Keratinocyte (primary cell): ENCODE measurements at regions not wholly inside any gene's neighbourhood (a gene's known extent, or its start where the extent isn't known, plus 50 kb on each side); places are given as distances from the start of the nearest gene placed in this dataset.

Experiments
- DNase-seq: peaks from one replicate; pipeline ENCODE4 v3.0.0-alpha.2; 2011; ENCODE audit warnings: low read depth, missing footprints, low spot score
- FAIRE-seq: peaks from 2 replicates; lab custom pipeline; 2011; peaks lifted over from hg19 to GRCh38; lab: Jason Lieb, UNC
- H2AFZ ChIP-seq: 2 replicates; pipeline ENCODE4 v1.6.0; 2012; ENCODE audit warnings: low read length, control low read depth, inconsistent platforms; ENCODE audit not compliant: control insufficient read depth
- H3K27ac ChIP-seq: 2 replicates; pipeline ENCODE4 v1.5.1; 2011; ENCODE audit warnings: low read length; ENCODE audit not compliant: control insufficient read depth, insufficient read depth
- H3K27me3 ChIP-seq: 3 replicates; pipeline ENCODE4 v1.6.0; 2011; ENCODE audit warnings: low read length; ENCODE audit not compliant: control insufficient read depth, insufficient read depth; ENCODE audit errors: extremely low read depth
- H3K36me3 ChIP-seq, 2 experiments: 2 replicates in 1 of 2; 3 replicates in 1 of 2; pipeline ENCODE4 v1.5.1; 2011; ENCODE audit warnings: low read length in 2 of 2, mild to moderate bottlenecking in 1 of 2; ENCODE audit not compliant: control insufficient read depth in 2 of 2, insufficient read depth in 2 of 2; ENCODE audit errors: extremely low read depth in 1 of 2
- H3K4me1 ChIP-seq: 3 replicates; pipeline ENCODE4 v1.5.1; 2011; ENCODE audit warnings: low read length; ENCODE audit not compliant: control insufficient read depth, insufficient read depth; ENCODE audit errors: extremely low read depth
- H3K4me2 ChIP-seq: 3 replicates; pipeline ENCODE4 v1.6.0; 2011; ENCODE audit warnings: low read depth, low read length; ENCODE audit not compliant: control insufficient read depth, insufficient read depth; ENCODE audit errors: extremely low read depth
- H3K4me3 ChIP-seq, 3 experiments: fragments of 200-600 bp in 1 of 3; sonication (generic) in 1 of 3; 2 replicates in 2 of 3; 3 replicates in 1 of 3; pipeline ENCODE4 v1.5.1; 2011 to 2016; ENCODE audit warnings: low read length in 3 of 3, mild to moderate bottlenecking in 3 of 3, control low read depth in 2 of 3, inconsistent platforms in 1 of 3, low read depth in 1 of 3, mixed read lengths in 1 of 3, mixed run types in 1 of 3, moderate library complexity in 1 of 3; ENCODE audit not compliant: control insufficient read depth in 2 of 3, insufficient read depth in 2 of 3; ENCODE audit errors: extremely low read depth in 1 of 3
- H3K79me2 ChIP-seq: 2 replicates; pipeline ENCODE4 v1.6.0; 2012; ENCODE audit warnings: low read length; ENCODE audit not compliant: control insufficient read depth, insufficient read depth
- H3K9ac ChIP-seq: 3 replicates; pipeline ENCODE4 v1.6.0; 2011; ENCODE audit warnings: low read length; ENCODE audit not compliant: control insufficient read depth, insufficient read depth; ENCODE audit errors: extremely low read depth
- H3K9me1 ChIP-seq: 3 replicates; pipeline ENCODE4 v1.6.0; 2011; ENCODE audit warnings: low read length; ENCODE audit not compliant: control insufficient read depth, insufficient read depth; ENCODE audit errors: extremely low read depth
- H3K9me3 ChIP-seq: 2 replicates; pipeline ENCODE4 v1.5.1; 2012; ENCODE audit warnings: low read depth, low read length; ENCODE audit not compliant: control insufficient read depth
- H4K20me1 ChIP-seq: 3 replicates; pipeline ENCODE4 v1.6.0; 2011; ENCODE audit warnings: low read length; ENCODE audit not compliant: control insufficient read depth, insufficient read depth; ENCODE audit errors: extremely low read depth
- CTCF ChIP-seq, 3 experiments: IDR thresholded peaks in 1 of 3; conservative IDR thresholded peaks in 1 of 3; optimal IDR thresholded peaks in 1 of 3; 2 replicates in 2 of 3; 3 replicates in 1 of 3; pipeline versions ENCODE3 to v1.5.1; 2011; ENCODE audit warnings: low read length in 3 of 3, mild to moderate bottlenecking in 3 of 3, moderate library complexity in 2 of 3, control low read depth in 1 of 3, inconsistent platforms in 1 of 3; ENCODE audit not compliant: insufficient read depth in 2 of 3; ENCODE audit errors: extremely low read depth in 1 of 3
- EZH2 ChIP-seq: IDR thresholded peaks from one replicate; pipeline ENCODE4 v1.6.1; 2012; ENCODE audit warnings: inconsistent platforms, mild to moderate bottlenecking, low read length, moderate library complexity
- dilution Hi-C: fragments of 300-500 bp; cut with MboI; formaldehyde crosslinking; loops from one replicate; pipeline ENCODE4 v1.7.0; 2020; ENCODE audit warnings: low sequenced_read_pairs; ENCODE audit not compliant: extremely low pct_ligation_motif_present

- Histone ChIP-seq H3K79me2 (no peaks in the 10 kb centered on the region), H3K36me3 (no peaks in the 10 kb centered on the region), H3K27ac (no peak overlapping the region), H3K9me3 (peaks cover 22% of the 10 kb centered on the region), H3K4me1 (no peaks in the 10 kb centered on the region), H3K9ac (no peak overlapping the region), H3K4me3 (no peak overlapping the region), H3K9me1 (no peaks in the 10 kb centered on the region), H3K4me2 (no peak overlapping the region), H2AFZ (no peak overlapping the region), H3K27me3 (no peaks in the 10 kb centered on the region), H4K20me1 (no peaks in the 10 kb centered on the region)
- DNase-seq (no peak), FAIRE-seq (no peak)
- TF ChIP-seq EZH2 (no peak), CTCF (optimal IDR thresholded peaks at IDR 0.05 in 1 of 3, IDR thresholded peaks at IDR 0.05 in 1 of 3, conservative IDR thresholded peaks at IDR 0.05 in 1 of 3; ENCODE audit: extremely low read depth in 1 of 3, insufficient read depth in 2 of 3, low read length in 3 of 3) (no peak)
- dilution Hi-C loops: no loop called here
These were observed 330.2 kb upstream of the B3GAT1 start for GRCh38 chr11:134742224-134742612.

- H3K9me1 ChIP-seq: no peaks in the 10 kb centered on the region
- dilution Hi-C loops: no loop called here
- H2AFZ ChIP-seq: no peak overlapping the region
- H3K4me3 ChIP-seq: no peak overlapping the region
- H3K36me3 ChIP-seq: no peaks in the 10 kb centered on the region
- no peaks in the 10 kb centered on the region for H4K20me1 ChIP-seq
- no peaks in the 10 kb centered on the region for H3K4me1 ChIP-seq
- no peak overlapping the region for H3K27ac ChIP-seq
- H3K79me2 ChIP-seq: no peaks in the 10 kb centered on the region
- TF ChIP-seq EZH2: no peak
- no peak for TF ChIP-seq CTCF (optimal IDR thresholded peaks at IDR 0.05 in 1 of 3, IDR thresholded peaks at IDR 0.05 in 1 of 3, conservative IDR thresholded peaks at IDR 0.05 in 1 of 3; ENCODE audit: extremely low read depth in 1 of 3, insufficient read depth in 2 of 3, low read length in 3 of 3)
- H3K27me3 ChIP-seq: no peaks in the 10 kb centered on the region
- DNase-seq (no peak), FAIRE-seq (no peak)
- H3K4me2 ChIP-seq: no peak overlapping the region
- H3K9me3 ChIP-seq: peaks cover 24% of the 10 kb centered on the region
- H3K9ac ChIP-seq: no peak overlapping the region
These were observed 329.6 kb upstream of the B3GAT1 start for GRCh38 chr11:134741453-134742223.
